Small intestine (tissue), 7 donors: ENCODE measurements at regions not wholly inside any gene's neighbourhood (a gene's known extent, or its start where the extent isn't known, plus 50 kb on each side); places are given as distances from the start of the nearest gene placed in this dataset.
"Not testable (repeated sequence)": the region's sequence is repeated elsewhere in the genome, so short reads cannot be mapped to it uniquely, and the experiment has no call there.

ENCODE experiments used
- DNase-seq, 2 donors: peaks; one replicate each; pipeline versions ENCODE4 v3.0.0 to v3.0.0-alpha.2; 2013
- FAIRE-seq: peaks from 2 replicates; lab custom pipeline; 2012; peaks lifted over from hg19 to GRCh38; lab: Jason Lieb, UNC
- H3K27ac ChIP-seq, 3 donors: one replicate each; pipeline ENCODE4 v1.5.1; 2013; ENCODE audit warnings: low read length in 2 of 3, mild to moderate bottlenecking in 2 of 3, control low read depth in 1 of 3, inconsistent platforms in 1 of 3, low read depth in 1 of 3, moderate library complexity in 1 of 3
- H3K27me3 ChIP-seq, 3 donors: one replicate each; pipeline ENCODE4 v1.6.1; 2013; ENCODE audit warnings: low read length in 3 of 3, inconsistent platforms in 1 of 3; ENCODE audit not compliant: control insufficient read depth in 3 of 3, insufficient read depth in 3 of 3
- H3K36me3 ChIP-seq, 3 donors: one replicate each; pipeline ENCODE4 v1.6.1; 2013; ENCODE audit warnings: low read length in 3 of 3, inconsistent platforms in 1 of 3, low read depth in 1 of 3, mild to moderate bottlenecking in 1 of 3, moderate library complexity in 1 of 3; ENCODE audit not compliant: control insufficient read depth in 3 of 3, insufficient read depth in 2 of 3
- H3K4me1 ChIP-seq, 3 donors: one replicate each; pipeline ENCODE4 v1.6.1; 2013; ENCODE audit warnings: low read length in 2 of 3, inconsistent platforms in 1 of 3, low read depth in 1 of 3, mild to moderate bottlenecking in 1 of 3, moderate library complexity in 1 of 3; ENCODE audit not compliant: control insufficient read depth in 3 of 3, insufficient read depth in 2 of 3
- H3K4me3 ChIP-seq, 3 donors: one replicate each; pipeline ENCODE4 v1.5.1; 2013; ENCODE audit warnings: low read length in 3 of 3, control low read depth in 1 of 3, inconsistent platforms in 1 of 3, low read depth in 1 of 3, mild to moderate bottlenecking in 1 of 3, moderate library complexity in 1 of 3
- H3K9me3 ChIP-seq, 2 donors: one replicate each; pipeline ENCODE4 v1.6.1; 2013; ENCODE audit warnings: low read depth in 1 of 2, low read length in 1 of 2; ENCODE audit not compliant: control insufficient read depth in 2 of 2, insufficient read depth in 1 of 2
- WGBS, 3 donors: extraction: QIAGEN DNeasy Blood & Tissue Kit; methylation state at CpG; one replicate each; pipeline ENCODE4 v1.1.7; 2013; 5-methylcytosine and 5-hydroxymethylcytosine counted together
- donor health status: healthy with polysubstance abuse.
- donor health status: control.
- donor health status: control.
- donor health status: Bipolar disorder and iron deficiency.
- donor health status: healthy.

GRCh38 chr21:8987896-8988295, 1533.5 kb upstream of the TPTE start:
- not testable (repeated sequence) for H3K4me1 ChIP-seq, H3K27ac ChIP-seq, H3K4me3 ChIP-seq, H3K36me3 ChIP-seq, FAIRE-seq, DNase-seq
- Histone ChIP-seq H3K9me3 (peaks cover 14 to 34% of the 10 kb centered on the region in 2 donors), H3K27me3 (peaks cover 0 to 12% (median 0%) of the 10 kb centered on the region in 3 donors)
- no CpG with 5 or more reads among the region's 58 CpGs for WGBS, 3 donors

- Histone ChIP-seq H3K27ac (no peak overlapping the region), H3K4me3 (no peak overlapping the region), H3K27me3 (peaks cover 0 to 13% (median 0%) of the 10 kb centered on the region in 3 donors), H3K36me3 (no peaks in the 10 kb centered on the region), H3K4me1 (no peaks in the 10 kb centered on the region), H3K9me3 (peaks cover 15 to 36% of the 10 kb centered on the region in 2 donors)
- no peak for FAIRE-seq
- WGBS, 3 donors: 71 to 80% (median 73%) methylated on average over 9 of the region's 9 CpGs
- no peak for DNase-seq
Measured at GRCh38 chr21:8988696-8989095, 1532.7 kb upstream of the TPTE start.

- no peak for FAIRE-seq
- H3K27me3 ChIP-seq: peaks cover 0 to 13% (median 0%) of the 10 kb centered on the region in 3 donors
- no peak overlapping the region for H3K4me3 ChIP-seq
- no peak overlapping the region for H3K27ac ChIP-seq
- WGBS, 3 donors: 43 to 53% (median 46%) methylated on average over 6 of the region's 6 CpGs
- H3K36me3 ChIP-seq: no peaks in the 10 kb centered on the region
- no peak for DNase-seq
- H3K9me3 ChIP-seq: peaks cover 15 to 36% of the 10 kb centered on the region in 2 donors
- no peaks in the 10 kb centered on the region for H3K4me1 ChIP-seq
Measured at GRCh38 chr21:8989261-8989711, 1532.1 kb upstream of the TPTE start.

GRCh38 chr21:8989721-8990325, 1531.6 kb upstream of the TPTE start:
- Histone ChIP-seq H3K4me1 (no peaks in the 10 kb centered on the region), H3K36me3 (no peaks in the 10 kb centered on the region), H3K27me3 (peaks cover 0 to 13% (median 0%) of the 10 kb centered on the region in 3 donors), H3K9me3 (peaks cover 16 to 36% of the 10 kb centered on the region in 2 donors), H3K4me3 (no peak overlapping the region), H3K27ac (no peak overlapping the region)
- FAIRE-seq (no peak), DNase-seq (no peak)
- WGBS, 3 donors: 62 to 71% (median 64%) methylated on average over 16 of the region's 16 CpGs

GRCh38 chr21:8990326-8991087, 1530.9 kb upstream of the TPTE start:
- H3K4me1 ChIP-seq: no peaks in the 10 kb centered on the region
- peaks cover 0 to 13% (median 0%) of the 10 kb centered on the region in 3 donors for H3K27me3 ChIP-seq
- DNase-seq (no peak), FAIRE-seq (no peak)
- peaks cover 16 to 36% of the 10 kb centered on the region in 2 donors for H3K9me3 ChIP-seq
- WGBS, 3 donors: 56 to 69% (median 60%) methylated on average over 11 of the region's 11 CpGs
- H3K27ac ChIP-seq: no peak overlapping the region
- no peaks in the 10 kb centered on the region for H3K36me3 ChIP-seq
- H3K4me3 ChIP-seq: no peak overlapping the region

GRCh38 chr21:8991088-8991907, 1530.1 kb upstream of the TPTE start:
- no peak for FAIRE-seq

GRCh38 chr21:8991968-8992621, 1529.3 kb upstream of the TPTE start:
- H3K4me3 ChIP-seq: no peak overlapping the region
- FAIRE-seq: no peak
- H3K4me1 ChIP-seq: no peaks in the 10 kb centered on the region
- 43 to 50% (median 44%) methylated on average over 3 of the region's 3 CpGs for WGBS, 3 donors
- H3K36me3 ChIP-seq: no peaks in the 10 kb centered on the region
- H3K27me3 ChIP-seq: peaks cover 0 to 13% (median 0%) of the 10 kb centered on the region in 3 donors
- no peak for DNase-seq
- peaks cover 16 to 41% of the 10 kb centered on the region in 2 donors for H3K9me3 ChIP-seq
- no peak overlapping the region for H3K27ac ChIP-seq

More at GRCh38 chr21:8991088-8991907, 1530.1 kb upstream of the TPTE start:
- DNase-seq: no peak
- Histone ChIP-seq H3K27ac (no peak overlapping the region), H3K9me3 (peaks cover 16 to 40% of the 10 kb centered on the region in 2 donors), H3K4me3 (no peak overlapping the region), H3K27me3 (peaks cover 0 to 13% (median 0%) of the 10 kb centered on the region in 3 donors), H3K4me1 (no peaks in the 10 kb centered on the region), H3K36me3 (no peaks in the 10 kb centered on the region)
- WGBS, 3 donors: 53 to 59% (median 59%) methylated on average over 14 of the region's 14 CpGs
